Astrocyte (in vitro differentiated cells and primary cell): ENCODE measurements at regions not wholly inside any gene's neighbourhood (a gene's known extent, or its start where the extent isn't known, plus 50 kb on each side); places are given as distances from the start of the nearest gene placed in this dataset.
"Not testable (repeated sequence)": the region's sequence is repeated elsewhere in the genome, so short reads cannot be mapped to it uniquely, and the experiment has no call there.

Experiments
- DNase-seq: peaks from one replicate; pipeline ENCODE4 v3.0.0-alpha.2; 2010; ENCODE audit warnings: low read depth
- FAIRE-seq: peaks from 2 replicates; lab custom pipeline; 2011; peaks lifted over from hg19 to GRCh38; lab: Jason Lieb, UNC
- H2AFZ ChIP-seq: 2 replicates; pipeline ENCODE4 v1.6.0; 2012; ENCODE audit warnings: low read depth, low read length, inconsistent platforms
- H3K27ac ChIP-seq: 2 replicates; pipeline ENCODE4 v1.5.1; 2011; ENCODE audit warnings: low read depth, low read length, inconsistent platforms
- H3K27me3 ChIP-seq: 2 replicates; pipeline ENCODE4 v1.6.0; 2011; ENCODE audit warnings: low read length, inconsistent platforms; ENCODE audit not compliant: insufficient read depth
- H3K36me3 ChIP-seq: 2 replicates; pipeline ENCODE4 v1.5.1; 2011; ENCODE audit warnings: low read length, inconsistent platforms; ENCODE audit not compliant: insufficient read depth
- H3K4me1 ChIP-seq: 2 replicates; pipeline ENCODE4 v1.5.1; 2011; ENCODE audit warnings: low read length, inconsistent platforms; ENCODE audit not compliant: insufficient read depth
- H3K4me2 ChIP-seq: 2 replicates; pipeline ENCODE4 v1.6.0; 2012; ENCODE audit warnings: low read length, inconsistent platforms
- H3K4me3 ChIP-seq: 2 replicates; pipeline ENCODE4 v1.5.1; 2011; ENCODE audit warnings: low read depth, mild to moderate bottlenecking, low read length, inconsistent platforms; ENCODE audit not compliant: insufficient read depth
- H3K79me2 ChIP-seq: 2 replicates; pipeline ENCODE4 v1.6.0; 2012; ENCODE audit warnings: mild to moderate bottlenecking, low read length, inconsistent platforms; ENCODE audit not compliant: insufficient read depth
- H3K9ac ChIP-seq: 2 replicates; pipeline ENCODE4 v1.6.0; 2012; ENCODE audit warnings: mild to moderate bottlenecking, low read length, inconsistent platforms
- H3K9me3 ChIP-seq: 2 replicates; pipeline ENCODE4 v1.5.1; 2012; ENCODE audit warnings: low read depth, mild to moderate bottlenecking, low read length, inconsistent platforms; ENCODE audit not compliant: insufficient read depth
- H4K20me1 ChIP-seq: 2 replicates; pipeline ENCODE4 v1.6.0; 2012; ENCODE audit warnings: low read length, inconsistent platforms; ENCODE audit not compliant: insufficient read depth
- H3K27ac Mint-ChIP-seq: one replicate; pipeline ENCODE4 v1.8.0; 2021; ENCODE audit warnings: mild to moderate bottlenecking, mixed read lengths; ENCODE audit not compliant: unreplicated experiment
- H3K27me3 Mint-ChIP-seq: one replicate; pipeline ENCODE4 v1.8.0; 2021; ENCODE audit warnings: low read depth, mixed read lengths; ENCODE audit not compliant: unreplicated experiment
- H3K36me3 Mint-ChIP-seq: one replicate; pipeline ENCODE4 v1.8.0; 2021; ENCODE audit warnings: low read depth, mixed read lengths; ENCODE audit not compliant: unreplicated experiment
- H3K4me1 Mint-ChIP-seq: one replicate; pipeline ENCODE4 v1.8.0; 2021; ENCODE audit warnings: low read depth, mixed read lengths; ENCODE audit not compliant: unreplicated experiment
- H3K4me3 Mint-ChIP-seq: one replicate; pipeline ENCODE4 v1.8.0; 2021; ENCODE audit warnings: mild to moderate bottlenecking, moderate library complexity, mixed read lengths; ENCODE audit not compliant: unreplicated experiment
- H3K9me3 Mint-ChIP-seq: one replicate; pipeline ENCODE4 v1.8.0; 2021; ENCODE audit warnings: mild to moderate bottlenecking, mixed read lengths; ENCODE audit not compliant: unreplicated experiment
- EZH2 ChIP-seq: IDR thresholded peaks from 2 replicates; pipeline ENCODE4 v1.6.1; 2012; ENCODE audit warnings: mild to moderate bottlenecking, low read length, inconsistent platforms; ENCODE audit not compliant: insufficient read depth
- TF ChIP-seq, protein P1 (sequence below): IDR thresholded peaks from 2 replicates; pipeline ENCODE4 v1.5.1; 2011; ENCODE audit warnings: low read depth, mild to moderate bottlenecking, inconsistent platforms, low read length, moderate library complexity; ENCODE audit not compliant: insufficient read depth

DNA sequence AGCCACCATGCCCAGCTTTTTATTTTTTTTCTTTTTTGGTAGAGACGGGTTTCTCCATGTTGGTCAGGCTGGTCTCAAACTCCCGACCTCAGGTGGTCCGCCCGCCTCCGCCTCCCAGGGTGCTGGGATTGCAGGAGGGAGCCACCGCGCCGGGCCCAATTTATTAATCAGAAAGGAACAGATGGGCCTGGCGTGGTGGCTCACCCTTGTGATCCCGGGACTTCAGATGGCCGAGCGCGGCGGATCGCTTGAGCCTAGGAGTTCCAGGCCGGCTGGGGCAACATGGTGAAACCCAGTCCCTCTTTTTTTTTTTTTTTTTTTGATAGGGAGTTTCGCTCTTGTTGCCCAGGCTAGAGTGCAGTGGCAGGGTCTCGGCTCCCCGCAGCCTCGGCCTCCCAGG, 64.6 kb downstream of the GOLGA6L7 start:
- no peaks in the 10 kb centered on the region for H3K27me3 ChIP-seq
- no peak for DNase-seq
- Mint-ChIP-seq H3K4me1 (peaks cover 6% of the 10 kb centered on the region), H3K27ac (no peak overlapping the region), H3K36me3 (no peaks in the 10 kb centered on the region), H3K27me3 (peaks cover 5% of the 10 kb centered on the region), H3K9me3 (no peaks in the 10 kb centered on the region), H3K4me3 (no peak overlapping the region)
- no peak overlapping the region for H2AFZ ChIP-seq
- TF ChIP-seq, protein P1, sequence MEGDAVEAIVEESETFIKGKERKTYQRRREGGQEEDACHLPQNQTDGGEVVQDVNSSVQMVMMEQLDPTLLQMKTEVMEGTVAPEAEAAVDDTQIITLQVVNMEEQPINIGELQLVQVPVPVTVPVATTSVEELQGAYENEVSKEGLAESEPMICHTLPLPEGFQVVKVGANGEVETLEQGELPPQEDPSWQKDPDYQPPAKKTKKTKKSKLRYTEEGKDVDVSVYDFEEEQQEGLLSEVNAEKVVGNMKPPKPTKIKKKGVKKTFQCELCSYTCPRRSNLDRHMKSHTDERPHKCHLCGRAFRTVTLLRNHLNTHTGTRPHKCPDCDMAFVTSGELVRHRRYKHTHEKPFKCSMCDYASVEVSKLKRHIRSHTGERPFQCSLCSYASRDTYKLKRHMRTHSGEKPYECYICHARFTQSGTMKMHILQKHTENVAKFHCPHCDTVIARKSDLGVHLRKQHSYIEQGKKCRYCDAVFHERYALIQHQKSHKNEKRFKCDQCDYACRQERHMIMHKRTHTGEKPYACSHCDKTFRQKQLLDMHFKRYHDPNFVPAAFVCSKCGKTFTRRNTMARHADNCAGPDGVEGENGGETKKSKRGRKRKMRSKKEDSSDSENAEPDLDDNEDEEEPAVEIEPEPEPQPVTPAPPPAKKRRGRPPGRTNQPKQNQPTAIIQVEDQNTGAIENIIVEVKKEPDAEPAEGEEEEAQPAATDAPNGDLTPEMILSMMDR = no peak
- TF ChIP-seq EZH2 = no peak
- H3K9me3 ChIP-seq = no peaks in the 10 kb centered on the region
- H3K27ac ChIP-seq = no peak overlapping the region
- H3K36me3 ChIP-seq = no peaks in the 10 kb centered on the region
- H3K4me2 ChIP-seq = no peak overlapping the region
- H3K79me2 ChIP-seq = no peaks in the 10 kb centered on the region
- H3K4me3 ChIP-seq = no peak overlapping the region
- FAIRE-seq = no peak
- H4K20me1 ChIP-seq = no peaks in the 10 kb centered on the region
- no peaks in the 10 kb centered on the region for H3K4me1 ChIP-seq
- H3K9ac ChIP-seq = no peak overlapping the region

DNA sequence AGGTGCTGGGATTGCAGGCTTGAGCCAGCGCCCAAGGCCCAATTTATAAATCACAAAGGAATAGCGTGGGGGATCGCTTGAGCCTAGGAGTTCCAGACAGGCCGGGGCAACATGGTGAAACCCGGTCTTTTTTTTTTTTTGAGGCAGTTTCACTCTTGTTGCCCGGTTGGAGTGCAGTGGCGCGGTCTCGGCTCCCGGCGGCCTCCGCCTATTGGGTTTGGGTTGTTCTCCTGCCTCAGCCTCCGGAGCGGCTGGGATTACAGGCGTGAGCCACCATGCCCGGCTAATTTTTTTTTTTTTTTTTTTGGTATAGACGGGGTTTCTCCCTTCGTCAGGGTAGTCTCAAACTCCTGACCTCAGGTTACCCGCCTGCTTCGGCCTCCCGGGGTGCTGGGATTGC, 65.0 kb downstream of the GOLGA6L7 start:
- Histone ChIP-seq H3K9me3 (no peaks in the 10 kb centered on the region), H3K9ac (no peak overlapping the region), H3K79me2 (no peaks in the 10 kb centered on the region), H3K27me3 (no peaks in the 10 kb centered on the region), H3K27ac (no peak overlapping the region), H3K4me2 (no peak overlapping the region), H4K20me1 (no peaks in the 10 kb centered on the region), H3K36me3 (no peaks in the 10 kb centered on the region), H2AFZ (no peak overlapping the region), H3K4me3 (no peak overlapping the region), H3K4me1 (no peaks in the 10 kb centered on the region)
- H3K4me3 Mint-ChIP-seq = no peak overlapping the region
- no peak overlapping the region for H3K27ac Mint-ChIP-seq
- DNase-seq (no peak), FAIRE-seq (no peak)
- no peaks in the 10 kb centered on the region for H3K9me3 Mint-ChIP-seq
- H3K4me1 Mint-ChIP-seq = peaks cover 6% of the 10 kb centered on the region
- TF ChIP-seq EZH2 = no peak
- TF ChIP-seq, protein P1 = no peak
- H3K27me3 Mint-ChIP-seq = peaks cover 4% of the 10 kb centered on the region
- no peaks in the 10 kb centered on the region for H3K36me3 Mint-ChIP-seq

DNA sequence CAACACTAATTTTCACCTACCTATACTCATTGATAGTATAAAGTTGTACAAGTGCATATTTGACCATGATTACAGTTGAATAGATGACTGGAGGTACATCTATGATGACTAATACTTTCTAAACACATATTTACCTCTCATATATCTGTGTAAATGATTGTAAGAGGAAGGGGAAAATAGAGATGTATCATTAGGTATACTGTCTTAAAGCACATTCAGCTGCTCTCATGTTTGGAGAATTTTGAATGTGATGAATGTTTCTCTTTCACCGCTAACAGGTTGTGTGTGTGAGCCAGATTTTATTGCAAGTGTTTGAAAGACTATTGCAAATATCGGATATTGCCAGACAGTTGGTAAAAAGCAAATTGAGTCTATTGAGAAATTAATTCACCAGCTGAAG, 66.2 kb upstream of the GOLGA8M start:
- not testable (repeated sequence) for H3K4me1 Mint-ChIP-seq, H3K27ac Mint-ChIP-seq, H3K9ac ChIP-seq, H3K27ac ChIP-seq, H3K9me3 Mint-ChIP-seq, H3K4me2 ChIP-seq, H3K36me3 Mint-ChIP-seq, FAIRE-seq, H3K27me3 ChIP-seq, H4K20me1 ChIP-seq, H3K4me3 Mint-ChIP-seq, H3K9me3 ChIP-seq, H3K4me1 ChIP-seq, H3K79me2 ChIP-seq, H3K27me3 Mint-ChIP-seq, H3K4me3 ChIP-seq, H2AFZ ChIP-seq, H3K36me3 ChIP-seq, DNase-seq

DNA sequence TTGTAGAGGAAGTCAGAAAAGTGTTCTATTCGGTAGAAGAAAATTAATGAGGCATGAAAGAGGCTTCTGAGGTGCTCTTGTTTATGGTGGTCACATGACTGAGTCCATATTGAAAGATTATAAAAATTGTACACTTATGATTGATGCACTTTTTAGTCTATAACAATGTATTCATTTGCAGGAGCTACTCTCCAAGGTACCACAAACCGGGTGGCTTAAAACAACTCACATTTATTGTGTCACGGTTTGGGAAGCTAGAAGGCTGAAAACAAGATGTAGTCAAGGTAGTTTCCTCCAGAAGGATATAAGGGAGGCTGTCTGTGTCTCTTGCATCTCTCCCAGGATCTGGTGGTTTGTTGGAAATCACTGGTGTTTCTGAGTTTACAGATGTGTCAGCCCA, 60.6 kb upstream of the GOLGA8M start:
- peak; percentile 67 for FAIRE-seq
- not testable (repeated sequence) for H3K4me1 Mint-ChIP-seq, H3K9ac ChIP-seq, H3K4me3 ChIP-seq, H3K79me2 ChIP-seq, H3K36me3 ChIP-seq, H3K36me3 Mint-ChIP-seq, DNase-seq, H3K4me3 Mint-ChIP-seq, H3K27ac Mint-ChIP-seq, H3K27ac ChIP-seq, H3K9me3 Mint-ChIP-seq, H3K27me3 ChIP-seq, H3K4me1 ChIP-seq, H3K9me3 ChIP-seq, H3K4me2 ChIP-seq, H4K20me1 ChIP-seq, H3K27me3 Mint-ChIP-seq, H2AFZ ChIP-seq
